ENCODE measurements at regions not wholly inside any gene's neighbourhood (a gene's known extent, or its start where the extent isn't known, plus 50 kb on each side); places are given as distances from the start of the nearest gene placed in this dataset.

- intact Hi-C loops (cut with micrococcal nuclease), result loop anchor here (5.0 to 10.0 kb wide), 3 partner anchors 292 to 1267 kb away; no protein-coding TSS in a partner anchor
- Histone ChIP-seq H3K4me2 (ENCODE audit: low read length) (peak overlapping the region; percentile 67), H3K4me3 (ENCODE audit: low read length) (peak overlapping the region; percentile 12; the same call in 1 of the 2 replicates), H3K9me3 (ENCODE audit: low read length) (no peaks in the 10 kb centered on the region), H4K20me1 (ENCODE audit: low read length) (no peaks in the 10 kb centered on the region), H3K27ac (ENCODE audit: low read length) (no peak overlapping the region), H3K27me3 (ENCODE audit: low read length) (no peaks in the 10 kb centered on the region), H3F3A (ENCODE audit: low read length, unreplicated experiment) (no peaks in the 10 kb centered on the region), H2AFZ (ENCODE audit: low read length) (peak overlapping the region; percentile 73), H3K79me2 (ENCODE audit: low read length) (no peaks in the 10 kb centered on the region), H3K4me1 (ENCODE audit: insufficient read depth, low read length) (peaks cover 5% of the 10 kb centered on the region; the same call in 1 of the 2 replicates), H3K9me2 (replicated peaks; ENCODE audit: low read length) (no peaks in the 10 kb centered on the region), H3K9ac (ENCODE audit: low read length) (no peak overlapping the region), H3K36me3 (ENCODE audit: low read depth, low read length) (no peaks in the 10 kb centered on the region)
- DNase-seq (peak; percentile 52), ATAC-seq (peak; percentile 47)
- ChIA-PET POLR2A (ENCODE audit: unreplicated experiment) (no interaction called here), CTCF (interaction anchor here (1.4 kb wide), 1 partner anchor 475 kb away, joined by 3 read pairs; no protein-coding TSS in a partner anchor)
- peak; percentile 74 for TF ChIP-seq CTCF (conservative IDR thresholded peaks at IDR 0.05; ENCODE audit: low read depth, low read length)
- no peak for TF ChIP-seq EZH2 (IDR thresholded peaks at IDR 0.05; ENCODE audit: low read length, unreplicated experiment)
- no TSS peak for BruUV-seq (replicated peaks)
Measured at GRCh38 chr7:25894902-25895791, 256.9 kb upstream of the NFE2L3 start.

GRCh38 chr7:25895792-25896171 lies 256.2 kb upstream of the NFE2L3 start:
- Histone ChIP-seq H3K9ac (ENCODE audit: low read length) (no peak overlapping the region), H3K9me3 (ENCODE audit: low read length) (no peaks in the 10 kb centered on the region), H3K4me3 (ENCODE audit: low read length) (peak overlapping the region; percentile 12; the same call in 1 of the 2 replicates), H3K4me1 (ENCODE audit: insufficient read depth, low read length) (peaks cover 5% of the 10 kb centered on the region; the same call in 1 of the 2 replicates), H2AFZ (ENCODE audit: low read length) (peak overlapping the region; percentile 73), H3K36me3 (ENCODE audit: low read depth, low read length) (no peaks in the 10 kb centered on the region), H3F3A (ENCODE audit: low read length, unreplicated experiment) (no peaks in the 10 kb centered on the region), H3K9me2 (replicated peaks; ENCODE audit: low read length) (no peaks in the 10 kb centered on the region), H3K79me2 (ENCODE audit: low read length) (no peaks in the 10 kb centered on the region), H3K4me2 (ENCODE audit: low read length) (peak overlapping the region; percentile 67), H3K27me3 (ENCODE audit: low read length) (no peaks in the 10 kb centered on the region), H3K27ac (ENCODE audit: low read length) (no peak overlapping the region), H4K20me1 (ENCODE audit: low read length) (no peaks in the 10 kb centered on the region)
- intact Hi-C loops (cut with micrococcal nuclease), result loop anchor here (10.0 kb wide), 1 partner anchor 609 kb away; no protein-coding TSS in a partner anchor
- CTCF ChIA-PET, result no interaction called here
- ATAC-seq, result no peak
- TF ChIP-seq EZH2phosphoT487 (IDR thresholded peaks at IDR 0.05; ENCODE audit: borderline replicate concordance, low read length) (no peak), CTCF (conservative IDR thresholded peaks at IDR 0.05; ENCODE audit: low read depth, low read length) (no peak), EZH2 (IDR thresholded peaks at IDR 0.05; ENCODE audit: low read length, unreplicated experiment) (no peak)
- BruUV-seq (replicated peaks), result no TSS peak
- no peak for DNase-seq
- POLR2A ChIA-PET (ENCODE audit: unreplicated experiment), result no interaction called here

Data from PC-3 (cell line).